CD14-positive monocyte (primary cell): ENCODE measurements at regions not wholly inside any gene's neighbourhood (a gene's known extent, or its start where the extent isn't known, plus 50 kb on each side); places are given as distances from the start of the nearest gene placed in this dataset.

Source experiments
- DNase-seq, 3 donors: peaks; one replicate each; pipeline ENCODE4 v3.0.0-alpha.2; 2011 to 2022
- H2AFZ ChIP-seq: 2 replicates; pipeline ENCODE4 v1.6.0; 2012; ENCODE audit warnings: mild to moderate bottlenecking, low read depth, low read length, inconsistent platforms; ENCODE audit not compliant: insufficient read depth, poor library complexity, severe bottlenecking
- H3K27ac ChIP-seq, 2 donors: 1 replicate in 1 of 2; 2 replicates in 1 of 2; pipeline ENCODE4 v1.5.1; 2012 to 2013; ENCODE audit warnings: low read length in 2 of 2, control low read depth in 1 of 2, inconsistent platforms in 1 of 2, low read depth in 1 of 2, mild to moderate bottlenecking in 1 of 2
- H3K27me3 ChIP-seq, 2 donors: one replicate each; pipeline versions ENCODE4 v1.6.0 to v1.6.1; 2011 to 2013; ENCODE audit warnings: low read length in 2 of 2; ENCODE audit not compliant: control insufficient read depth in 2 of 2, insufficient read depth in 2 of 2
- H3K36me3 ChIP-seq, 2 donors: replicated peaks in 1 of 2; 1 replicate in 1 of 2; 2 replicates in 1 of 2; pipeline versions ENCODE4 v1.5.1 to v1.6.1; 2012 to 2013; ENCODE audit warnings: low read length in 2 of 2, control low read depth in 1 of 2, inconsistent platforms in 1 of 2, mild to moderate bottlenecking in 1 of 2; ENCODE audit not compliant: insufficient read depth in 2 of 2, control insufficient read depth in 1 of 2
- H3K4me1 ChIP-seq, 2 donors: 1 replicate in 1 of 2; 2 replicates in 1 of 2; pipeline versions ENCODE4 v1.5.1 to v1.6.1; 2012 to 2013; ENCODE audit warnings: low read length in 2 of 2, control low read depth in 1 of 2, inconsistent platforms in 1 of 2, mild to moderate bottlenecking in 1 of 2, moderate library complexity in 1 of 2; ENCODE audit not compliant: insufficient read depth in 2 of 2, control insufficient read depth in 1 of 2
- H3K4me2 ChIP-seq: replicated peaks from 2 replicates; pipeline ENCODE3; 2012; ENCODE audit warnings: low read length, moderate library complexity, mild to moderate bottlenecking; ENCODE audit not compliant: poor library complexity, severe bottlenecking; ENCODE audit errors: extremely low read depth
- H3K4me3 ChIP-seq, 3 experiments: fragments of 200-600 bp in 1 of 3; sonication (generic) in 1 of 3; replicated peaks in 1 of 3; 1 replicate in 2 of 3; 2 replicates in 1 of 3; pipeline ENCODE4 v1.5.1; 2011 to 2013; ENCODE audit warnings: low read length in 3 of 3, mild to moderate bottlenecking in 3 of 3, control low read depth in 2 of 3, low read depth in 2 of 3, inconsistent platforms in 1 of 3, moderate library complexity in 1 of 3
- H3K79me2 ChIP-seq: 2 replicates; pipeline ENCODE4 v1.6.0; 2012; ENCODE audit warnings: mild to moderate bottlenecking, control low read depth, inconsistent platforms, low read length, moderate library complexity; ENCODE audit not compliant: insufficient read depth
- H3K9ac ChIP-seq: 2 replicates; pipeline ENCODE4 v1.6.0; 2017; ENCODE audit warnings: low read length, mild to moderate bottlenecking; ENCODE audit not compliant: insufficient read depth, poor library complexity, severe bottlenecking
- H3K9me3 ChIP-seq, 2 donors: replicated peaks in 1 of 2; 1 replicate in 1 of 2; 2 replicates in 1 of 2; pipeline versions ENCODE4 v1.5.1 to v1.6.1; 2012 to 2013; ENCODE audit warnings: low read length in 2 of 2, control low read depth in 1 of 2; ENCODE audit not compliant: control insufficient read depth in 1 of 2, insufficient read depth in 1 of 2
- H4K20me1 ChIP-seq: 2 replicates; pipeline ENCODE4 v1.6.0; 2012; ENCODE audit warnings: mild to moderate bottlenecking, low read length, control low read depth, moderate library complexity; ENCODE audit not compliant: insufficient read depth
- H3K27ac Mint-ChIP-seq, 7 donors: one replicate each; pipeline ENCODE4 v1.8.0; 2020; ENCODE audit warnings: mild to moderate bottlenecking in 7 of 7, mixed read lengths in 7 of 7, moderate library complexity in 6 of 7, inconsistent platforms in 2 of 7
- H3K27me3 Mint-ChIP-seq, 3 donors: one replicate each; pipeline ENCODE4 v1.8.0; 2021 to 2022; ENCODE audit warnings: low read depth in 3 of 3, mild to moderate bottlenecking in 3 of 3, mixed read lengths in 3 of 3, moderate library complexity in 3 of 3, inconsistent platforms in 1 of 3
- H3K36me3 Mint-ChIP-seq, 2 donors: one replicate each; pipeline ENCODE4 v1.8.0; 2020; ENCODE audit warnings: mixed read lengths in 2 of 2, inconsistent platforms in 1 of 2, mild to moderate bottlenecking in 1 of 2
- H3K4me1 Mint-ChIP-seq: one replicate; pipeline ENCODE4 v1.8.0; 2020; ENCODE audit warnings: mild to moderate bottlenecking, mixed read lengths
- H3K4me3 Mint-ChIP-seq, 2 donors: one replicate each; pipeline ENCODE4 v1.8.0; 2020; ENCODE audit warnings: mild to moderate bottlenecking in 2 of 2, mixed read lengths in 2 of 2, moderate library complexity in 1 of 2
- H3K9me3 Mint-ChIP-seq, 7 donors: one replicate each; pipeline ENCODE4 v1.8.0; 2020 to 2022; ENCODE audit warnings: mixed read lengths in 7 of 7, mild to moderate bottlenecking in 6 of 7, moderate library complexity in 6 of 7, inconsistent platforms in 2 of 7
- CTCF ChIP-seq: fragments of 200-600 bp; IDR thresholded peaks from one replicate; pipeline ENCODE4 v1.8.0; 2022; ENCODE audit warnings: antibody characterized with exemption, mild to moderate bottlenecking
- WGBS: methylation state at CpG from one replicate; pipeline ENCODE4 v1.1.5; 2013; ENCODE audit warnings: missing lambda C conversion rate; ENCODE audit not compliant: insufficient coverage; 5-methylcytosine and 5-hydroxymethylcytosine counted together
- intact Hi-C, 2 donors: fragments of 100-400 bp; cut with micrococcal nuclease; formaldehyde crosslinking; loops; one replicate each; pipeline versions ENCODE4 v1.15.0 to v1.15.1; 2023

DNA sequence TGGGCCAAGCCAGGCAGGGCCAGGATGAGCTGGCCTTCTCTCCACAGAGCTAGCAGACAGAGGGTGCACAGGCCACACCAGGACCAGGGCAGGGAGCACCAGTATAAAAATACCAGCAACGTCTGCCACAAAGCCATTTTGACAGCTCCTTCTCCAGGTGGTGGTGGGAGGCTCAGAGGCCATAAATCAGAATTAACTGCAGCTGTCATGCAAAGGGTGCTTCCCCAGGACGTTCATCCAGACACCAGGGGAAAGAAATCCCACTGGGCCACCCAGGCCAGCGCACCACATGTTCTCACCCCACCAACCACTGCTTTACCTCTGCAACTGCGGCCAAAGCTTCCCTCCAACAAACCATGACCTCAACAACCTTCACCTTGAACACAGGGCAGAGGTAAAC, 403.7 kb upstream of the TRPC7 start:
- H3K9ac ChIP-seq: no peak overlapping the region
- intact Hi-C loops: no loop called here
- no peaks in the 10 kb centered on the region for H3K4me1 Mint-ChIP-seq

DNA sequence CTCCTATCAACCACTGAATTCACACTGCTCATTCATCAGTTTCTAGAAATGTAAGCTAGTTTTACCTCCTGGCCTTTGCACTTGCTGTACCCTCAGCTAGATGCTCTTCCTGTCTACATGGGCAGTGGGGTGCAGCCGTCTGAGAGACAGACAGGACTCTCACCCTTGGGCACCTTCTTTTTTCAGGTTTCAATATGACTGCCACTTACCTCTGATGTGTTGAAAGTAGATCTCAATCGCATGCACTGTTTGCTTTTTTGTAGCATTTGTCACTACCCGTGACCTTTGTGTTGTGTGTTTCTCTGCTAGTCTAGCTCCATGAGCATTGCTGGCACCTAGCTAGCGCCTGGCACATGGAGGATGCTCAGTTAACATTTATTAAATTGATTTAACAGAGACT, 403.1 kb upstream of the TRPC7 start:
- TF ChIP-seq CTCF: no peak
- H3K9me3 Mint-ChIP-seq: no peaks in the 10 kb centered on the region
- 100% methylated on average over 3 of the region's 4 CpGs for WGBS

More for the DNA sequence above, 403.7 kb upstream of the TRPC7 start:
- Mint-ChIP-seq H3K27ac (no peak overlapping the region), H3K27me3 (peaks cover 0 to 3% (median 2%) of the 10 kb centered on the region in 3 donors), H3K4me3 (no peak overlapping the region), H3K36me3 (no peaks in the 10 kb centered on the region), H3K9me3 (no peaks in the 10 kb centered on the region)
- no peak overlapping the region for H3K4me3 ChIP-seq
- 65% methylated on average over 4 of the region's 4 CpGs for WGBS
- H3K36me3 ChIP-seq: no peaks in the 10 kb centered on the region
- H3K4me1 ChIP-seq: no peaks in the 10 kb centered on the region
- no peaks in the 10 kb centered on the region for H4K20me1 ChIP-seq
- no peaks in the 10 kb centered on the region for H3K9me3 ChIP-seq
- H3K79me2 ChIP-seq: no peaks in the 10 kb centered on the region
- TF ChIP-seq CTCF: no peak
- H3K27me3 ChIP-seq: no peaks in the 10 kb centered on the region
- no peak overlapping the region for H3K27ac ChIP-seq
- DNase-seq: no peak
- no peak overlapping the region for H3K4me2 ChIP-seq
- no peak overlapping the region for H2AFZ ChIP-seq

More for the DNA sequence above, 403.1 kb upstream of the TRPC7 start:
- DNase-seq: no peak
- Histone ChIP-seq H4K20me1 (no peaks in the 10 kb centered on the region), H3K79me2 (no peaks in the 10 kb centered on the region), H3K36me3 (no peaks in the 10 kb centered on the region), H3K9ac (no peak overlapping the region), H3K4me3 (no peak overlapping the region), H3K4me2 (no peak overlapping the region), H3K27me3 (no peaks in the 10 kb centered on the region), H2AFZ (no peak overlapping the region), H3K9me3 (no peaks in the 10 kb centered on the region), H3K4me1 (no peaks in the 10 kb centered on the region), H3K27ac (no peak overlapping the region)
- Mint-ChIP-seq H3K27ac (no peak overlapping the region), H3K4me3 (peak overlapping the region in 1 of 2 donors; percentile 31), H3K4me1 (no peaks in the 10 kb centered on the region), H3K27me3 (peaks cover 0 to 3% (median 2%) of the 10 kb centered on the region in 3 donors), H3K36me3 (no peaks in the 10 kb centered on the region)
- intact Hi-C loops: no loop called here
